Right lobe of liver (tissue), 6 donors: ENCODE measurements at regions not wholly inside any gene's neighbourhood (a gene's known extent, or its start where the extent isn't known, plus 50 kb on each side); places are given as distances from the start of the nearest gene placed in this dataset.

Experiments
- ATAC-seq, 4 donors: fragments of 200-7000 bp; cut with Tn5 transposase; one replicate each; pipeline ENCODE4 v1.9.1; 2020; ENCODE audit warnings: mild to moderate bottlenecking in 4 of 4, moderate library complexity in 4 of 4
- DNase-seq, 3 donors: peaks; one replicate each; pipeline ENCODE4 v3.0.0-alpha.2; 2020
- H3K27ac ChIP-seq, 3 donors: fragments of 200-600 bp; one replicate each; pipeline ENCODE4 v1.8.0; 2022
- H3K27me3 ChIP-seq, 2 donors: fragments of 200-600 bp; one replicate each; pipeline ENCODE4 v1.8.0; 2022
- H3K36me3 ChIP-seq, 4 donors: fragments of 200-600 bp; sonication (generic) in 1 of 4; one replicate each; pipeline versions ENCODE4 v1.5.1 to v1.8.0; 2017 to 2022; ENCODE audit warnings: control low read depth in 1 of 4
- H3K4me1 ChIP-seq, 4 donors: fragments of 200-600 bp; sonication (generic) in 1 of 4; one replicate each; pipeline versions ENCODE4 v1.5.1 to v1.8.0; 2017 to 2022; ENCODE audit warnings: control low read depth in 1 of 4
- H3K4me3 ChIP-seq, 3 donors: fragments of 200-600 bp; one replicate each; pipeline ENCODE4 v1.8.0; 2022
- H3K9me3 ChIP-seq, 4 donors: fragments of 200-600 bp; sonication (generic) in 1 of 4; one replicate each; pipeline versions ENCODE4 v1.5.1 to v1.8.0; 2017 to 2022; ENCODE audit warnings: control low read depth in 1 of 4
- CTCF ChIP-seq, 4 donors: fragments of 200-600 bp in 3 of 4; fragments of 450-650 bp in 1 of 4; IDR thresholded peaks; one replicate each; pipeline versions ENCODE4 v1.5.1 to v1.8.0; 2016 to 2022; ENCODE audit warnings: antibody characterized with exemption in 4 of 4, mild to moderate bottlenecking in 2 of 4
- POLR2A ChIP-seq: fragments of 450-650 bp; IDR thresholded peaks from one replicate; pipeline ENCODE4 v1.6.1; 2017; ENCODE audit warnings: antibody characterized with exemption, mild to moderate bottlenecking
- WGBS: methylation state at CpG from one replicate; pipeline ENCODE4 v1.1.6; 2018; ENCODE audit warnings: low coverage, low lambda C conversion rate; ENCODE audit not compliant: insufficient coverage; ENCODE audit errors: missing lambda C conversion rate; 5-methylcytosine and 5-hydroxymethylcytosine counted together
- intact Hi-C, 2 donors: fragments of 100-400 bp; cut with DNase I; formaldehyde crosslinking; loops; one replicate each; pipeline versions ENCODE4 v1.11.2 to v1.14.1; 2022
- donor health status: DM: no; HTN: yes; CAD: no.
- donor health status: DM: no; HTN: no; CAD: no.
- donor health status: DM: no; HTN: no; CAD: no.
- donor health status: DM: no; HTN: yes; CAD: no.
- donor health status: DM: no; HTN: yes; CAD: no.

- Histone ChIP-seq H3K36me3 (no peaks in the 10 kb centered on the region), H3K27me3 (no peaks in the 10 kb centered on the region), H3K27ac (no peak overlapping the region), H3K4me1 (no peaks in the 10 kb centered on the region), H3K4me3 (no peak overlapping the region), H3K9me3 (no peaks in the 10 kb centered on the region)
- DNase-seq (no peak), ATAC-seq (no peak)
- no peak for TF ChIP-seq POLR2A
- no peak for TF ChIP-seq CTCF (IDR thresholded peaks at IDR 0.05)
- intact Hi-C loops: no loop called here
- WGBS: no CpG with 5 or more reads among the region's 1 CpG
These were observed 90.1 kb upstream of the ZRANB2 start for GRCh38 chr1:71170925-71171324.

GRCh38 chr1:71167505-71167904 lies 86.7 kb upstream of the ZRANB2 start:
- 43% methylated on average over 1 of the region's 2 CpGs for WGBS
- no peaks in the 10 kb centered on the region for H3K4me1 ChIP-seq
- no peaks in the 10 kb centered on the region for H3K36me3 ChIP-seq
- no peak for DNase-seq
- H3K27me3 ChIP-seq: no peaks in the 10 kb centered on the region
- H3K9me3 ChIP-seq: no peaks in the 10 kb centered on the region
- no peak overlapping the region for H3K4me3 ChIP-seq
- intact Hi-C loops: no loop called here
- TF ChIP-seq CTCF (IDR thresholded peaks at IDR 0.05) (no peak), POLR2A (no peak)
- no peak overlapping the region for H3K27ac ChIP-seq
- no peak for ATAC-seq

GRCh38 chr1:71166178-71167173 lies 85.6 kb upstream of the ZRANB2 start:
- intact Hi-C loops: no loop called here
- Histone ChIP-seq H3K4me3 (no peak overlapping the region), H3K27ac (no peak overlapping the region), H3K9me3 (no peaks in the 10 kb centered on the region), H3K36me3 (no peaks in the 10 kb centered on the region), H3K27me3 (no peaks in the 10 kb centered on the region), H3K4me1 (no peaks in the 10 kb centered on the region)
- no peak for DNase-seq
- TF ChIP-seq CTCF (IDR thresholded peaks at IDR 0.05) (no peak), POLR2A (no peak)
- ATAC-seq: no peak
- 65% methylated on average over 4 of the region's 4 CpGs for WGBS

GRCh38 chr1:71157715-71158114 lies 76.9 kb upstream of the ZRANB2 start:
- H3K4me1 ChIP-seq: no peaks in the 10 kb centered on the region
- H3K4me3 ChIP-seq: no peak overlapping the region
- 64% methylated on average over 2 of the region's 2 CpGs for WGBS
- no peak overlapping the region for H3K27ac ChIP-seq
- DNase-seq: no peak
- H3K9me3 ChIP-seq: no peaks in the 10 kb centered on the region
- intact Hi-C loops: no loop called here
- ATAC-seq: no peak
- no peak for TF ChIP-seq CTCF (IDR thresholded peaks at IDR 0.05)
- no peak for TF ChIP-seq POLR2A
- no peaks in the 10 kb centered on the region for H3K27me3 ChIP-seq
- no peaks in the 10 kb centered on the region for H3K36me3 ChIP-seq
